H1 (cell line): ENCODE measurements at regions not wholly inside any gene's neighbourhood (a gene's known extent, or its start where the extent isn't known, plus 50 kb on each side); places are given as distances from the start of the nearest gene placed in this dataset.

Source experiments
- CTCF ChIA-PET: fragments of 300-600 bp; sonication (Branson Sonifier 250); formaldehyde crosslinking; loops from one replicate; lab custom pipeline; 2021; ENCODE audit not compliant: partially characterized antibody; lab: Charles Lee
- POLR2A ChIA-PET: fragments of 300-600 bp; sonication (Branson Sonifier 250); formaldehyde crosslinking; loops from one replicate; lab custom pipeline; 2021; ENCODE audit warnings: inconsistent platforms; ENCODE audit not compliant: partially characterized antibody; lab: Charles Lee
- DNase-seq, 2 experiments: peaks; one replicate each; pipeline versions ENCODE4 v3.0.0 to v3.0.0-alpha.2; 2010 to 2022; ENCODE audit warnings: low spot score in 2 of 2, low read depth in 1 of 2, mixed read lengths in 1 of 2
- FAIRE-seq: peaks from 2 replicates; lab custom pipeline; 2011; peaks lifted over from hg19 to GRCh38; lab: Jason Lieb, UNC
- H2AFZ ChIP-seq: 2 replicates; pipeline ENCODE4 v1.8.1; 2012; ENCODE audit warnings: low read length, inconsistent platforms
- H2AK5ac ChIP-seq: 2 replicates; pipeline ENCODE4 v1.6.1; 2013; ENCODE audit warnings: low read depth, low read length
- H2BK120ac ChIP-seq: replicated peaks from 2 replicates; pipeline ENCODE3; 2013; ENCODE audit warnings: low read depth, low read length, inconsistent platforms
- H2BK12ac ChIP-seq: 2 replicates; pipeline ENCODE4 v1.6.1; 2013; ENCODE audit warnings: low read depth, low read length
- H2BK15ac ChIP-seq: 2 replicates; pipeline ENCODE4 v1.6.1; 2013; ENCODE audit warnings: low read length
- H2BK20ac ChIP-seq: 2 replicates; pipeline ENCODE4 v1.6.1; 2013; ENCODE audit warnings: low read length
- H2BK5ac ChIP-seq: 2 replicates; pipeline ENCODE4 v1.6.1; 2013; ENCODE audit warnings: low read depth, low read length
- H3K14ac ChIP-seq: 2 replicates; pipeline ENCODE4 v1.6.1; 2013; ENCODE audit warnings: inconsistent platforms; ENCODE audit not compliant: insufficient read length
- H3K18ac ChIP-seq: 2 replicates; pipeline ENCODE4 v1.6.1; 2013; ENCODE audit warnings: low read length; ENCODE audit errors: extremely low read depth
- H3K23ac ChIP-seq: 2 replicates; pipeline ENCODE4 v1.6.1; 2013; ENCODE audit warnings: inconsistent platforms; ENCODE audit not compliant: insufficient read length
- H3K23me2 ChIP-seq: 2 replicates; pipeline ENCODE4 v1.6.1; 2013; ENCODE audit warnings: low read depth, low read length
- H3K27ac ChIP-seq: 2 replicates; pipeline ENCODE4 v1.6.1; 2011; ENCODE audit warnings: low read depth, low read length, inconsistent platforms
- H3K27me3 ChIP-seq, 4 experiments: replicated peaks in 1 of 4; 1 replicate in 1 of 4; 2 replicates in 3 of 4; pipeline versions ENCODE4 v1.6.1 to v1.8.1; 2011 to 2013; ENCODE audit warnings: low read length in 3 of 4, mild to moderate bottlenecking in 3 of 4, inconsistent platforms in 2 of 4, mixed read lengths in 2 of 4, moderate library complexity in 1 of 4; ENCODE audit not compliant: control insufficient read depth in 3 of 4, insufficient read depth in 3 of 4; ENCODE audit errors: extremely low read depth in 1 of 4
- H3K36me3 ChIP-seq, 4 experiments: 2 replicates each; pipeline versions ENCODE4 v1.6.1 to v1.8.1; 2011 to 2013; ENCODE audit warnings: mild to moderate bottlenecking in 4 of 4, low read length in 3 of 4, moderate library complexity in 2 of 4, control low read depth in 1 of 4, inconsistent platforms in 1 of 4; ENCODE audit not compliant: insufficient read depth in 4 of 4, control insufficient read depth in 2 of 4
- H3K4ac ChIP-seq: replicated peaks from 2 replicates; pipeline ENCODE3; 2013; ENCODE audit warnings: low read length, low read depth, mixed read lengths, inconsistent platforms; ENCODE audit not compliant: insufficient read length
- H3K4me1 ChIP-seq, 4 experiments: replicated peaks in 1 of 4; 1 replicate in 1 of 4; 2 replicates in 3 of 4; pipeline versions ENCODE4 v1.6.1 to v1.8.1; 2011 to 2013; ENCODE audit warnings: low read length in 3 of 4, inconsistent platforms in 2 of 4, mixed read lengths in 1 of 4; ENCODE audit not compliant: insufficient read depth in 4 of 4, control insufficient read depth in 3 of 4
- H3K4me2 ChIP-seq, 2 experiments: 2 replicates each; pipeline versions ENCODE4 v1.6.1 to v1.8.1; 2011 to 2013; ENCODE audit warnings: low read depth in 2 of 2, low read length in 2 of 2, control low read depth in 1 of 2, inconsistent platforms in 1 of 2, mild to moderate bottlenecking in 1 of 2; ENCODE audit not compliant: insufficient read depth in 1 of 2
- H3K4me3 ChIP-seq, 4 experiments: fragments of 200-600, 300-600 bp in 1 of 4; sonication (generic), shearing (Covaris generic), sonication (Bioruptor Twin) in 1 of 4; 2 replicates each; pipeline versions ENCODE4 v1.5.1 to v1.8.1; 2011 to 2016; ENCODE audit warnings: low read length in 4 of 4, low read depth in 3 of 4, control low read depth in 2 of 4, inconsistent platforms in 2 of 4, mild to moderate bottlenecking in 2 of 4, mixed read lengths in 1 of 4, moderate library complexity in 1 of 4; ENCODE audit not compliant: insufficient read depth in 2 of 4; ENCODE audit errors: extremely low read depth in 1 of 4
- H3K56ac ChIP-seq: replicated peaks from 2 replicates; pipeline ENCODE3; 2013; ENCODE audit warnings: low read depth, mild to moderate bottlenecking, mixed read lengths, low read length, inconsistent platforms; ENCODE audit not compliant: insufficient read length
- H3K79me1 ChIP-seq: 2 replicates; pipeline ENCODE4 v1.6.1; 2013; ENCODE audit warnings: low read depth, low read length, control low read depth
- H3K79me2 ChIP-seq, 2 experiments: 2 replicates each; pipeline versions ENCODE4 v1.6.1 to v1.8.1; 2012 to 2013; ENCODE audit warnings: low read length in 2 of 2, mild to moderate bottlenecking in 2 of 2, inconsistent platforms in 1 of 2; ENCODE audit not compliant: insufficient read depth in 2 of 2, control insufficient read depth in 1 of 2
- H3K9ac ChIP-seq, 4 experiments: replicated peaks in 1 of 4; 1 replicate in 1 of 4; 2 replicates in 3 of 4; pipeline versions ENCODE4 v1.6.1 to v1.8.1; 2011 to 2013; ENCODE audit warnings: low read depth in 3 of 4, low read length in 3 of 4, control low read depth in 2 of 4, mild to moderate bottlenecking in 2 of 4, moderate library complexity in 2 of 4, inconsistent platforms in 1 of 4; ENCODE audit errors: extremely low read depth in 1 of 4
- H3K9me3 ChIP-seq, 2 experiments: 2 replicates each; pipeline versions ENCODE4 v1.6.1 to v1.8.1; 2012 to 2013; ENCODE audit warnings: mild to moderate bottlenecking in 2 of 2, moderate library complexity in 2 of 2, control low read depth in 1 of 2, inconsistent platforms in 1 of 2, low read depth in 1 of 2, low read length in 1 of 2, mixed read lengths in 1 of 2; ENCODE audit not compliant: insufficient read depth in 2 of 2
- H4K20me1 ChIP-seq, 2 experiments: replicated peaks in 1 of 2; 2 replicates each; pipeline versions ENCODE3 to v1.8.1; 2011 to 2013; ENCODE audit warnings: inconsistent platforms in 2 of 2, low read length in 2 of 2, mild to moderate bottlenecking in 1 of 2; ENCODE audit not compliant: insufficient read depth in 2 of 2, control insufficient read depth in 1 of 2
- H4K5ac ChIP-seq: 2 replicates; pipeline ENCODE4 v1.6.1; 2013; ENCODE audit warnings: low read length, low read depth, mixed read lengths, inconsistent platforms; ENCODE audit not compliant: insufficient read length
- H4K8ac ChIP-seq: 2 replicates; pipeline ENCODE4 v1.8.0; 2013; ENCODE audit warnings: mild to moderate bottlenecking, moderate library complexity, low read length, inconsistent platforms; ENCODE audit not compliant: insufficient read depth; ENCODE audit errors: extremely low read depth
- H4K91ac ChIP-seq: replicated peaks from 2 replicates; pipeline ENCODE3; 2013; ENCODE audit warnings: low read length, mixed read lengths, inconsistent platforms; ENCODE audit not compliant: insufficient read length
- CHD1 ChIP-seq: IDR thresholded peaks from 2 replicates; pipeline ENCODE4 v1.6.1; 2012; ENCODE audit warnings: low read depth, low read length, improper control_type of control experiment
- CREB1 ChIP-seq: IDR thresholded peaks from 2 replicates; pipeline ENCODE4 v1.6.1; 2012; ENCODE audit warnings: inconsistent platforms
- CTBP2 ChIP-seq: IDR thresholded peaks from 2 replicates; pipeline ENCODE4 v1.7.0; 2011; ENCODE audit warnings: borderline replicate concordance, mild to moderate bottlenecking, moderate library complexity, mixed read lengths, low read length; ENCODE audit not compliant: insufficient read depth, insufficient read length
- FOSL1 ChIP-seq: IDR thresholded peaks from 2 replicates; pipeline ENCODE4 v1.6.1; 2011; ENCODE audit warnings: mild to moderate bottlenecking, low read depth, low read length, moderate library complexity; ENCODE audit not compliant: insufficient read depth
- HDAC6 ChIP-seq: IDR thresholded peaks from one replicate; pipeline ENCODE4 v1.7.1; 2012; ENCODE audit warnings: low read depth, mild to moderate bottlenecking, inconsistent platforms, low read length, moderate library complexity
- MAFK ChIP-seq: IDR thresholded peaks from 2 replicates; pipeline ENCODE4 v1.6.1; 2012; ENCODE audit warnings: low read depth, mild to moderate bottlenecking, improper control_type of control experiment, low read length
- POLR2AphosphoS5 ChIP-seq: IDR thresholded peaks from 2 replicates; pipeline ENCODE4 v1.6.1; 2011; ENCODE audit warnings: low read depth, low read length
- POU5F1 ChIP-seq: IDR thresholded peaks from 2 replicates; pipeline ENCODE4 v1.6.1; 2011; ENCODE audit warnings: low read depth, mild to moderate bottlenecking, low read length, moderate library complexity
- RAD21 ChIP-seq, 2 experiments: IDR thresholded peaks in 1 of 2; conservative IDR thresholded peaks in 1 of 2; 2 replicates each; pipeline ENCODE4 v1.6.1; 2011; ENCODE audit warnings: low read depth in 2 of 2, low read length in 2 of 2, improper control_type of control experiment in 1 of 2, inconsistent platforms in 1 of 2, mild to moderate bottlenecking in 1 of 2, moderate library complexity in 1 of 2
- SRF ChIP-seq: IDR thresholded peaks from 2 replicates; pipeline ENCODE4 v1.6.1; 2011; ENCODE audit warnings: mild to moderate bottlenecking, low read depth, low read length, moderate library complexity
- TAF1 ChIP-seq: IDR thresholded peaks from 2 replicates; pipeline ENCODE4 v1.6.1; 2011; ENCODE audit warnings: mild to moderate bottlenecking, low read depth, low read length
- TEAD4 ChIP-seq: IDR thresholded peaks from 2 replicates; pipeline ENCODE4 v1.6.1; 2012; ENCODE audit warnings: low read depth, low read length, inconsistent platforms, mixed read lengths
- WGBS, 2 experiments: shearing (Covaris generic) in 1 of 2; methylation state at CpG; one replicate each; pipeline versions ENCODE4 v1.1.6 to v1.1.7; 2013 to 2015; ENCODE audit warnings: low lambda C conversion rate in 2 of 2, mixed read lengths in 2 of 2, inconsistent platforms in 1 of 2, low coverage in 1 of 2, missing lambda C conversion rate in 1 of 2; ENCODE audit not compliant: insufficient replicate concordance in 2 of 2, insufficient coverage in 1 of 2, insufficient read length in 1 of 2; ENCODE audit errors: extremely low coverage in 1 of 2, missing lambda C conversion rate in 1 of 2; 5-methylcytosine and 5-hydroxymethylcytosine counted together
- TF ChIP-seq, protein P1 (sequence below): IDR thresholded peaks from 2 replicates; pipeline ENCODE4 v1.6.1; 2012; ENCODE audit warnings: inconsistent platforms
- TF ChIP-seq, protein P2 (sequence below): IDR thresholded peaks from 2 replicates; pipeline ENCODE4 v1.6.1; 2011; ENCODE audit warnings: low read depth, mild to moderate bottlenecking, low read length; ENCODE audit not compliant: insufficient read depth

DNA sequence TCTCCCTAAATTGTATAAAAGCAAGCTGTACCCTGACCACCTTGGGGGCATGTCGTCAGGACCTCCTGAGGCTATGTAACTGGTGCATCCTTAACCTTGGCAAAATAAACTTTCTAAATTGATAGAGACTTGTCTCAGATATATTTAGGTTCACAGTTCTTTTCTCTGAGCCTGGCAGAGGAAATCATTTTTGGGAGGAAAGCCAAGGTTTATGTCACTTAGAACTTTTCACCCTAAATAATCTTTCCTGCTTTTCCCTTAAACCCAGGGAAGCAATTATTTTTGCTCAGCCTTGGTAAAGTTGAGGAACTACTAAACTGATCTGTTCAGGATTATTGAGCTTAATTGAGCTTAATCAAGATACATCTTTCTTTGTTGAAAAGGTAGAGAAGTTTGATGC, 608.9 kb downstream of the PDCD6IP start:
- H3K9me3 ChIP-seq, result no peaks in the 10 kb centered on the region
- TF ChIP-seq, protein P1, sequence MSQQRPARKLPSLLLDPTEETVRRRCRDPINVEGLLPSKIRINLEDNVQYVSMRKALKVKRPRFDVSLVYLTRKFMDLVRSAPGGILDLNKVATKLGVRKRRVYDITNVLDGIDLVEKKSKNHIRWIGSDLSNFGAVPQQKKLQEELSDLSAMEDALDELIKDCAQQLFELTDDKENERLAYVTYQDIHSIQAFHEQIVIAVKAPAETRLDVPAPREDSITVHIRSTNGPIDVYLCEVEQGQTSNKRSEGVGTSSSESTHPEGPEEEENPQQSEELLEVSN, result no peak
- TF ChIP-seq POLR2AphosphoS5 (no peak), POU5F1 (no peak), RAD21 (IDR thresholded peaks at IDR 0.05 in 1 of 2, conservative IDR thresholded peaks at IDR 0.05 in 1 of 2; ENCODE audit: low read depth in 2 of 2, low read length in 2 of 2) (no peak), MAFK (no peak), FOSL1 (no peak), TAF1 (no peak), TEAD4 (no peak), CREB1 (no peak), HDAC6 (no peak), CTBP2 (no peak), SRF (no peak), CHD1 (no peak)
- TF ChIP-seq, protein P2, sequence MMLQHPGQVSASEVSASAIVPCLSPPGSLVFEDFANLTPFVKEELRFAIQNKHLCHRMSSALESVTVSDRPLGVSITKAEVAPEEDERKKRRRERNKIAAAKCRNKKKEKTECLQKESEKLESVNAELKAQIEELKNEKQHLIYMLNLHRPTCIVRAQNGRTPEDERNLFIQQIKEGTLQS, result no peak

More for the DNA sequence above, 608.9 kb downstream of the PDCD6IP start:
- no peak overlapping the region for H3K9ac ChIP-seq
- no peaks in the 10 kb centered on the region for H3K79me1 ChIP-seq
- no peak overlapping the region for H3K4ac ChIP-seq
- peaks cover 0 to 6% (median 2%) of the 10 kb centered on the region in 4 experiments; a peak in 1 of 7 replicates for H3K4me1 ChIP-seq
- no peak overlapping the region for H3K4me3 ChIP-seq
- no peak overlapping the region for H3K23ac ChIP-seq
- no peak overlapping the region for H2BK12ac ChIP-seq
- no peak overlapping the region for H4K91ac ChIP-seq
- H4K8ac ChIP-seq, result no peak overlapping the region
- no peak overlapping the region for H3K14ac ChIP-seq
- no peak overlapping the region for H3K4me2 ChIP-seq
- H2AK5ac ChIP-seq, result no peak overlapping the region
- DNase-seq (no peak), FAIRE-seq (no peak)
- no peaks in the 10 kb centered on the region for H3K79me2 ChIP-seq
- H2BK15ac ChIP-seq, result no peak overlapping the region
- no peak overlapping the region for H2BK120ac ChIP-seq
- CTCF ChIA-PET, result interaction anchor here (0.9 to 1.1 kb wide), 3 partner anchors 37 to 148 kb away, joined by 3 read pairs; no protein-coding TSS in a partner anchor
- no peaks in the 10 kb centered on the region; a peak in 1 of 8 replicates for H3K36me3 ChIP-seq
- H3K18ac ChIP-seq, result peak overlapping the region; percentile 13; the same call in 1 of the 2 replicates
- WGBS, 2 experiments, result 31% methylated on average over 1 of the region's 1 CpG; no CpG with 5 or more reads in 1 of the 2 experiments
- no peak overlapping the region for H3K27ac ChIP-seq
- H3K56ac ChIP-seq, result no peak overlapping the region
- H2AFZ ChIP-seq, result no peak overlapping the region
- H2BK5ac ChIP-seq, result no peak overlapping the region
- H3K23me2 ChIP-seq, result no peaks in the 10 kb centered on the region; the same call in 1 of the 2 replicates
- POLR2A ChIA-PET, result no interaction called here
- H2BK20ac ChIP-seq, result no peak overlapping the region
- no peak overlapping the region for H4K5ac ChIP-seq
- no peaks in the 10 kb centered on the region for H4K20me1 ChIP-seq
- H3K27me3 ChIP-seq, result no peaks in the 10 kb centered on the region
